ENCODE measurements at regions not wholly inside any gene's neighbourhood (a gene's known extent, or its start where the extent isn't known, plus 50 kb on each side); places are given as distances from the start of the nearest gene placed in this dataset.
"Not testable (repeated sequence)": the region's sequence is repeated elsewhere in the genome, so short reads cannot be mapped to it uniquely, and the experiment has no call there.

GRCh38 chr14:55968741-55969140 is 149.5 kb upstream of the PELI2 start:
- DNase-seq (ENCODE audit: low read depth in 2 of 3, low spot score in 2 of 3), result no peak

GRCh38 chr14:55973285-55973800 is 144.9 kb upstream of the PELI2 start:
- no peak for DNase-seq (ENCODE audit: low read depth in 2 of 3, low spot score in 2 of 3)

- peak in 1 of 3 donors; percentile 15 for DNase-seq (ENCODE audit: low read depth in 2 of 3, low spot score in 2 of 3)
Measured at GRCh38 chr14:55973911-55974630, 144.1 kb upstream of the PELI2 start.

GRCh38 chr14:55975281-55975910 is 142.8 kb upstream of the PELI2 start:
- no peak for DNase-seq (ENCODE audit: low read depth in 2 of 3, low spot score in 2 of 3)

- DNase-seq (ENCODE audit: low read depth in 2 of 3, low spot score in 2 of 3), result no peak
Measured at GRCh38 chr14:55976219-55976618, 142.0 kb upstream of the PELI2 start.

- no peak for DNase-seq (ENCODE audit: low read depth in 2 of 3, low spot score in 2 of 3)
Measured at GRCh38 chr14:55976655-55977054, 141.6 kb upstream of the PELI2 start.

- no peak for DNase-seq (ENCODE audit: low read depth in 2 of 3, low spot score in 2 of 3)
Measured at GRCh38 chr14:55977392-55978150, 140.6 kb upstream of the PELI2 start.

GRCh38 chr14:55979096-55979495 is 139.1 kb upstream of the PELI2 start:
- DNase-seq (ENCODE audit: low read depth in 2 of 3, low spot score in 2 of 3), result no peak

GRCh38 chr14:55979781-55980180 is 138.4 kb upstream of the PELI2 start:
- DNase-seq (ENCODE audit: low read depth in 2 of 3, low spot score in 2 of 3), result no peak

- DNase-seq (ENCODE audit: low read depth in 2 of 3, low spot score in 2 of 3), result no peak
Measured at GRCh38 chr14:55980970-55981369, 137.2 kb upstream of the PELI2 start.

GRCh38 chr14:55986069-55986468 is 132.1 kb upstream of the PELI2 start:
- no peak for DNase-seq (ENCODE audit: low read depth in 2 of 3, low spot score in 2 of 3)

GRCh38 chr14:56000846-56001245 is 117.4 kb upstream of the PELI2 start:
- DNase-seq (ENCODE audit: low read depth in 2 of 3, low spot score in 2 of 3), result no peak

- DNase-seq (ENCODE audit: low read depth in 2 of 3, low spot score in 2 of 3), result no peak
Measured at GRCh38 chr14:56002342-56002741, 115.9 kb upstream of the PELI2 start.

GRCh38 chr14:56002876-56003625 is 115.2 kb upstream of the PELI2 start:
- DNase-seq (ENCODE audit: low read depth in 2 of 3, low spot score in 2 of 3), result peak in 2 of 3 donors; percentile 26 to 37

GRCh38 chr14:56004323-56004722 is 113.9 kb upstream of the PELI2 start:
- DNase-seq (ENCODE audit: low read depth in 2 of 3, low spot score in 2 of 3), result no peak

GRCh38 chr14:56004786-56005185 is 113.4 kb upstream of the PELI2 start:
- peak in 2 of 3 donors; percentile 44 to 70 for DNase-seq (ENCODE audit: low read depth in 2 of 3, low spot score in 2 of 3)

- DNase-seq (ENCODE audit: low read depth in 2 of 3, low spot score in 2 of 3), result peak in 2 of 3 donors; percentile 5 to 25
Measured at GRCh38 chr14:56005191-56006053, 112.8 kb upstream of the PELI2 start.

GRCh38 chr14:56007491-56007890 is 110.7 kb upstream of the PELI2 start:
- not testable (repeated sequence) for DNase-seq (ENCODE audit: low read depth in 2 of 3, low spot score in 2 of 3)

- DNase-seq (ENCODE audit: low read depth in 2 of 3, low spot score in 2 of 3), result no peak
Measured at GRCh38 chr14:56008150-56008549, 110.1 kb upstream of the PELI2 start.

- DNase-seq (ENCODE audit: low read depth in 2 of 3, low spot score in 2 of 3), result not testable (repeated sequence)
Measured at GRCh38 chr14:56008661-56009060, 109.5 kb upstream of the PELI2 start.

Data from hematopoietic multipotent progenitor cell (in vitro differentiated cells).